Stomach (tissue), 8 donors: ENCODE measurements at regions not wholly inside any gene's neighbourhood (a gene's known extent, or its start where the extent isn't known, plus 50 kb on each side); places are given as distances from the start of the nearest gene placed in this dataset.

Experiments
- DNase-seq, 2 donors: peaks; one replicate each; pipeline versions ENCODE4 v3.0.0 to v3.0.0-alpha.2; 2013 to 2019
- H3K27ac ChIP-seq, 5 donors: fragments of 200-600 bp in 4 of 5; sonication (generic) in 4 of 5; one replicate each; pipeline ENCODE4 v1.5.1; 2013 to 2019; ENCODE audit warnings: mild to moderate bottlenecking in 1 of 5, moderate library complexity in 1 of 5
- H3K27me3 ChIP-seq, 3 donors: fragments of 200-600 bp; sonication (generic); one replicate each; pipeline ENCODE4 v1.5.1; 2017 to 2019; ENCODE audit warnings: mixed run types in 1 of 3
- H3K36me3 ChIP-seq, 4 donors: fragments of 200-600 bp; sonication (generic); 1 replicate in 3 of 4; 2 replicates in 1 of 4; pipeline ENCODE4 v1.5.1; 2016 to 2019
- H3K4me1 ChIP-seq, 4 donors: fragments of 200-600 bp; sonication (generic); one replicate each; pipeline ENCODE4 v1.5.1; 2016 to 2019
- H3K4me3 ChIP-seq, 4 donors: fragments of 200-600 bp; sonication (generic) in 3 of 4; one replicate each; pipeline ENCODE4 v1.5.1; 2016 to 2019; ENCODE audit warnings: mild to moderate bottlenecking in 1 of 4
- H3K9me3 ChIP-seq, 4 donors: fragments of 200-600 bp; sonication (generic); one replicate each; pipeline ENCODE4 v1.5.1; 2016 to 2019
- CTCF ChIP-seq, 7 experiments: fragments of 450-650 bp in 4 of 7; fragments of 200-600 bp in 3 of 7; sonication (generic) in 3 of 7; IDR thresholded peaks; one replicate each; pipeline ENCODE4 v1.5.1; 2016 to 2019; ENCODE audit warnings: antibody characterized with exemption in 7 of 7, control low read depth in 2 of 7, mild to moderate bottlenecking in 1 of 7
- EP300 ChIP-seq: sonication (generic); formaldehyde crosslinking; IDR thresholded peaks from one replicate; pipeline ENCODE4 v1.6.1; 2017; ENCODE audit warnings: antibody characterized with exemption
- POLR2A ChIP-seq, 4 donors: fragments of 450-650 bp; IDR thresholded peaks; one replicate each; pipeline ENCODE4 v1.6.1; 2016; ENCODE audit warnings: antibody characterized with exemption in 4 of 4, control low read depth in 2 of 4, mild to moderate bottlenecking in 1 of 4, moderate library complexity in 1 of 4
- POLR2AphosphoS5 ChIP-seq, 3 donors: sonication (generic); formaldehyde crosslinking; IDR thresholded peaks; one replicate each; pipeline ENCODE4 v1.6.1; 2016; ENCODE audit warnings: antibody characterized with exemption in 3 of 3
- WGBS, 5 donors: extraction: QIAGEN DNeasy Blood & Tissue Kit in 3 of 5; methylation state at CpG; one replicate each; pipeline versions ENCODE4 v1.1.5 to v1.1.7; 2013 to 2018; 5-methylcytosine and 5-hydroxymethylcytosine counted together
- intact Hi-C: fragments of 100-400 bp; cut with DNase I; formaldehyde crosslinking; loops from one replicate; pipeline ENCODE4 v1.15.1; 2023; ENCODE audit warnings: low total_unique reads
- donor health status: healthy with polysubstance abuse.
- donor health status: Bipolar disorder and iron deficiency.
- donor health status: healthy.

- intact Hi-C loops = no loop called here
- Histone ChIP-seq H3K4me3 (no peak overlapping the region), H3K4me1 (peaks cover 0 to 5% (median 0%) of the 10 kb centered on the region in 4 donors), H3K27ac (no peak overlapping the region), H3K27me3 (peaks cover 0 to 13% (median 3%) of the 10 kb centered on the region in 3 donors), H3K36me3 (no peaks in the 10 kb centered on the region), H3K9me3 (no peaks in the 10 kb centered on the region)
- peak in 1 of 2 donors; percentile 46 for DNase-seq
- 59 to 72% (median 69%) methylated on average over 17 of the region's 17 CpGs for WGBS, 5 donors
- no peak for TF ChIP-seq EP300
- no peak for TF ChIP-seq POLR2AphosphoS5 (IDR thresholded peaks at IDR 0.05)
- no peak for TF ChIP-seq POLR2A (IDR thresholded peaks at IDR 0.05)
- no peak for TF ChIP-seq CTCF (IDR thresholded peaks at IDR 0.05)
These were observed 337.0 kb downstream of the EIPR1 start for GRCh38 chr2:3040496-3041140.

GRCh38 chr2:3040066-3040428 is 337.6 kb downstream of the EIPR1 start:
- no peak overlapping the region for H3K27ac ChIP-seq
- intact Hi-C loops = no loop called here
- DNase-seq = no peak
- TF ChIP-seq EP300 = no peak
- no peak for TF ChIP-seq CTCF (IDR thresholded peaks at IDR 0.05)
- TF ChIP-seq POLR2A (IDR thresholded peaks at IDR 0.05) = no peak
- no peak for TF ChIP-seq POLR2AphosphoS5 (IDR thresholded peaks at IDR 0.05)
- H3K9me3 ChIP-seq = no peaks in the 10 kb centered on the region
- H3K4me3 ChIP-seq = no peak overlapping the region
- H3K27me3 ChIP-seq = peaks cover 0 to 13% (median 3%) of the 10 kb centered on the region in 3 donors
- WGBS, 5 donors = 56 to 71% (median 70%) methylated on average over 2 of the region's 2 CpGs
- peaks cover 0 to 5% (median 0%) of the 10 kb centered on the region in 4 donors for H3K4me1 ChIP-seq
- H3K36me3 ChIP-seq = no peaks in the 10 kb centered on the region

- TF ChIP-seq EP300 (no peak), POLR2AphosphoS5 (IDR thresholded peaks at IDR 0.05) (no peak), POLR2A (IDR thresholded peaks at IDR 0.05) (no peak), CTCF (IDR thresholded peaks at IDR 0.05) (no peak)
- Histone ChIP-seq H3K27ac (no peak overlapping the region), H3K4me1 (peaks cover 0 to 5% (median 0%) of the 10 kb centered on the region in 4 donors), H3K36me3 (no peaks in the 10 kb centered on the region), H3K27me3 (peaks cover 0 to 13% (median 3%) of the 10 kb centered on the region in 3 donors), H3K4me3 (no peak overlapping the region), H3K9me3 (no peaks in the 10 kb centered on the region)
- intact Hi-C loops = no loop called here
- DNase-seq = no peak
- 78 to 88% (median 84%) methylated on average over 16 of the region's 16 CpGs for WGBS, 5 donors
These were observed 338.2 kb downstream of the EIPR1 start for GRCh38 chr2:3039188-3040065.

- WGBS, 5 donors = 82 to 90% (median 87%) methylated on average over 12 of the region's 12 CpGs
- intact Hi-C loops = no loop called here
- no peak overlapping the region for H3K4me3 ChIP-seq
- H3K4me1 ChIP-seq = peaks cover 0 to 5% (median 0%) of the 10 kb centered on the region in 4 donors
- no peaks in the 10 kb centered on the region for H3K36me3 ChIP-seq
- no peak overlapping the region for H3K27ac ChIP-seq
- TF ChIP-seq CTCF (IDR thresholded peaks at IDR 0.05) (no peak), EP300 (no peak), POLR2AphosphoS5 (IDR thresholded peaks at IDR 0.05) (no peak), POLR2A (IDR thresholded peaks at IDR 0.05) (no peak)
- DNase-seq = no peak
- peaks cover 0 to 13% (median 3%) of the 10 kb centered on the region in 3 donors for H3K27me3 ChIP-seq
- no peaks in the 10 kb centered on the region for H3K9me3 ChIP-seq
These were observed 339.0 kb downstream of the EIPR1 start for GRCh38 chr2:3038636-3039035.
